ENCODE measurements at regions not wholly inside any gene's neighbourhood (a gene's known extent, or its start where the extent isn't known, plus 50 kb on each side); places are given as distances from the start of the nearest gene placed in this dataset.
"Not testable (repeated sequence)": the region's sequence is repeated elsewhere in the genome, so short reads cannot be mapped to it uniquely, and the experiment has no call there.

DNA sequence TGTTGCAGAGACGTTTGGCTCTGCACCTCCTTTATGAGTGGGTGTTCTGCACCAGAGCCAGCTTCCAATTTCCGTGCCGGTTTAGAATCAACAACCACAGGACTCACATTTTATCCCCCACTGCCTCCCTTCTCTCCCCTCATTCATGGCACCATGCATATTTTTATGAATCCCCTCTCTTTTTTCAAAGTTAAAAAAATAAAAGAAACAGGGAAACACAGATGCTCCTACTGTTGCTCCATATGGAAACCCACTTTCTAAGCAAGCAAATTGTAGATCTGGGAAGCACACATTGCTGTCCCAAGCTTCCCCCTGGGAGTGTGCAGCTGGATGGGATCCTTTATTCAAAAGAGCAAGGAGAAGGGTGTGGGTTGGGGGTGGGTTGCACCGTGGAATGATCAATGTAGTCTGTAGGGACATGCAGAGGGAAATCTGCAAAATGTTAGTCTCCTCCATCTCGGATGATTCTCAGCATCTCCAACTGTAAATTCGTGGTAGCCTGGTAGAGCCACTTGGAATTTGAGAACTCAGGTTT is 410.0 kb upstream of the ADAMTSL1 start:
- Histone ChIP-seq H3K27me3 (no peaks in the 10 kb centered on the region), H3K9me3 (no peaks in the 10 kb centered on the region), H3K36me3 (no peaks in the 10 kb centered on the region), H3K4me3 (no peak overlapping the region), H3K27ac (no peak overlapping the region), H3K4me1 (peaks cover 0 to 3% (median 0%) of the 10 kb centered on the region in 3 donors)
- TF ChIP-seq, protein P1, sequence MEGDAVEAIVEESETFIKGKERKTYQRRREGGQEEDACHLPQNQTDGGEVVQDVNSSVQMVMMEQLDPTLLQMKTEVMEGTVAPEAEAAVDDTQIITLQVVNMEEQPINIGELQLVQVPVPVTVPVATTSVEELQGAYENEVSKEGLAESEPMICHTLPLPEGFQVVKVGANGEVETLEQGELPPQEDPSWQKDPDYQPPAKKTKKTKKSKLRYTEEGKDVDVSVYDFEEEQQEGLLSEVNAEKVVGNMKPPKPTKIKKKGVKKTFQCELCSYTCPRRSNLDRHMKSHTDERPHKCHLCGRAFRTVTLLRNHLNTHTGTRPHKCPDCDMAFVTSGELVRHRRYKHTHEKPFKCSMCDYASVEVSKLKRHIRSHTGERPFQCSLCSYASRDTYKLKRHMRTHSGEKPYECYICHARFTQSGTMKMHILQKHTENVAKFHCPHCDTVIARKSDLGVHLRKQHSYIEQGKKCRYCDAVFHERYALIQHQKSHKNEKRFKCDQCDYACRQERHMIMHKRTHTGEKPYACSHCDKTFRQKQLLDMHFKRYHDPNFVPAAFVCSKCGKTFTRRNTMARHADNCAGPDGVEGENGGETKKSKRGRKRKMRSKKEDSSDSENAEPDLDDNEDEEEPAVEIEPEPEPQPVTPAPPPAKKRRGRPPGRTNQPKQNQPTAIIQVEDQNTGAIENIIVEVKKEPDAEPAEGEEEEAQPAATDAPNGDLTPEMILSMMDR (IDR thresholded peaks at IDR 0.05) = no peak
- no peak for TF ChIP-seq POLR2A (IDR thresholded peaks at IDR 0.05)
- no peak for DNase-seq
- intact Hi-C loops (cut with DNase I) = no loop called here
- 62 to 68% methylated on average over 6 of the region's 6 CpGs for WGBS, 2 donors

DNA sequence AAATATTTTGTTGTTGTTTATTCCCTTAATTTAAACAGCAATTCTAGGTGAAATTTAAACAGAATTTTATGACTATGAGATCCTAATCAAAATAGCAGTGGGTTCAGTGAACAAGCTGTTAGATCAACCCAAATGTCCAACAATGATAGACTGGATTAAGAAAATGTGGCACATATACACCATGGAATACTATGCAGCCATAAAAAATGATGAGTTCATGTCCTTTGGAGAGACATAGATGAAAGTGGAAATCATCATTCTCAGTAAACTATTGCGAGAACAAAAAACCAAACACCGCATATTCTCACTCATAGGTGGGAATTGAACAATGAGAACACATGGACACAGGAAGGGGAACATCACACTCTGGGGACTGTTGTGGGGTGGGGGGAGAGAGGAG is 407.3 kb upstream of the ADAMTSL1 start:
- intact Hi-C loops (cut with DNase I); DNase-seq; H3K4me3 ChIP-seq; H3K36me3 ChIP-seq; H3K27ac ChIP-seq; H3K9me3 ChIP-seq; H3K27me3 ChIP-seq; H3K4me1 ChIP-seq: not testable (repeated sequence)
- 92 to 96% methylated on average over 2 of the region's 2 CpGs for WGBS, 2 donors

DNA sequence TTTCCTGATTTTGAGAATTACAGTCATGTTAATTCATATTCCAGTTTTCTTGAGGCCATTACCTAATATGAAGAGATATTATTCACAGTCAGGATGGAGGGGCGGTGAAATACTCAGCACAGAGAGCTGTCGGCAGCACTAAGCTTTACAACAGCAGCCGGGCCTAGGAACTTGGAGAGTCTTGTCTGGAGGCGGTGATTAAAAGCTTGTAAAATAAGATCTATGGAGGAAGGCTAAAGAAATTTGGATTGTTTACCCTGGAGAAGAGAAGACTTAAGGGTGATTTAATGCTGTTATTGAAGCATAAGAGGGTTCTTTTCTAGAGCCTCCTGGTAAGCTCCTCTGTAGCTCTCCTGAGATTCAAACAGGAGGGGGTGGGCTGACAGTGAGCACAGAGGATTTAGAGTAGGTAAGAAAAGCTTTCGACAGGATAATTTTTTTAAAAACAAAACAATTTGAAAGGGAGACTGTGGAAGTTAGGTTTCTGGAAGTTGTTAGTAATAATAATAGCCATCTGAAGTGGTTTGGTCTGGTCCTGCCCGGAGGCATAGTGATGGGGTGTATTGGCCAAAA is 406.3 kb upstream of the ADAMTSL1 start:
- DNase-seq = no peak
- Histone ChIP-seq H3K27ac (no peak overlapping the region), H3K4me1 (no peaks in the 10 kb centered on the region), H3K36me3 (no peaks in the 10 kb centered on the region), H3K27me3 (no peaks in the 10 kb centered on the region), H3K9me3 (no peaks in the 10 kb centered on the region), H3K4me3 (no peak overlapping the region)
- no peak for TF ChIP-seq POLR2A (IDR thresholded peaks at IDR 0.05)
- TF ChIP-seq, protein P1 (IDR thresholded peaks at IDR 0.05) = no peak
- WGBS, 2 donors = 76 to 77% methylated on average over 6 of the region's 6 CpGs
- intact Hi-C loops (cut with DNase I) = no loop called here

DNA sequence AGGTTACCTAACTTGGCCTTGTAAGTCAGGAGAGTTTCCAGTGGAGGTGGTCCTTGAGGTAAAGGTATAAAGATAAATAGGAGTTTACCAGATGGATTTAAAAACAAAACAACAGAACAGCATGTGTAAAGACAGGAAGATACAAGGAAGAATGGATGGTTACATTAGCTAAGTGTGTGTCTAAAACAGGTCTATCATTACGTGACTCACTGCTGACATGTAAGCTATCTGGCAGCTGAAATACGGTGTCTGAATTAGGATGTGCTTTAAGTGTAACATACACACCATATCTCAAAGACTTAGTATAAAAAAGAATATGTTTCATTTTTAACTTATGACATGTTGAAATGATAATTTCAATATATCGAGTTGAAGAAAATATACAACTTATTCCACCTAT is 405.1 kb upstream of the ADAMTSL1 start:
- H3K9me3 ChIP-seq = no peaks in the 10 kb centered on the region
- H3K36me3 ChIP-seq = no peaks in the 10 kb centered on the region
- intact Hi-C loops (cut with DNase I) = no loop called here
- no peaks in the 10 kb centered on the region for H3K27me3 ChIP-seq
- H3K4me3 ChIP-seq = no peak overlapping the region
- H3K27ac ChIP-seq = no peak overlapping the region
- DNase-seq = no peak
- no peak for TF ChIP-seq POLR2A (IDR thresholded peaks at IDR 0.05)
- TF ChIP-seq, protein P1 (IDR thresholded peaks at IDR 0.05) = no peak
- H3K4me1 ChIP-seq = peaks cover 0 to 4% (median 0%) of the 10 kb centered on the region in 3 donors
- 61 to 87% methylated on average over 3 of the region's 3 CpGs for WGBS, 2 donors

DNA sequence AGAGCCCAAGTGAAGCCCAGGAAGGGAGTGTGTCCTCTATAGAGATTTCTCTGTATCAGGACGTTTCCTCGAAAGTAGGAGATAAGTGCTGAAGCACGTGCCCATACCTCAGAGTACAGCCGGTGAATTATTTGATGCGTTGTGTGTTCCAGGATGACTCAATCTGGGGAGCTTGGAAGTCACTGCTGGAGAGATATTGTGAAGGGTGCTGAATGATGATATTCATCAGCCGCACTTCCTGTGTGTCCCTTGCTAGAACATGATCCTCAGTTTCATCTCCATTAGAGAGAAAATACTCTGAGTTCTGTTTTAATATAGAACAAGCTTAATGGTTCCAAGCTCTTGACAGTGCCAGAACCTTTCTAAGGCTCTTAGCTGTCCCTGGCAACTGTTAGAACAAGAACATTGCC is 402.3 kb upstream of the ADAMTSL1 start:
- TF ChIP-seq, protein P1 (IDR thresholded peaks at IDR 0.05) = no peak
- TF ChIP-seq POLR2A (IDR thresholded peaks at IDR 0.05) = no peak
- Histone ChIP-seq H3K36me3 (no peaks in the 10 kb centered on the region), H3K9me3 (no peaks in the 10 kb centered on the region), H3K27ac (peak overlapping the region in 3 of 4 donors; percentile 8 to 42 (median 24)), H3K4me1 (peaks cover 0 to 6% (median 0%) of the 10 kb centered on the region in 3 donors), H3K4me3 (no peak overlapping the region), H3K27me3 (no peaks in the 10 kb centered on the region)
- DNase-seq = no peak
- WGBS, 2 donors = 26 to 32% methylated on average over 6 of the region's 6 CpGs
- intact Hi-C loops (cut with DNase I) = no loop called here

Measured in esophagus squamous epithelium (tissue), 5 donors.